ACC112 (cell line): ENCODE measurements at regions not wholly inside any gene's neighbourhood (a gene's known extent, or its start where the extent isn't known, plus 50 kb on each side); places are given as distances from the start of the nearest gene placed in this dataset.

Experiments
- H2AFZ ChIP-seq: fragments of 200-600 bp; sonication (generic); one replicate; pipeline ENCODE4 v1.6.0; 2017; ENCODE audit warnings: antibody characterized with exemption, low read length; ENCODE audit not compliant: unreplicated experiment
- H3K27ac ChIP-seq: fragments of 200-600 bp; sonication (generic); 2 replicates; pipeline ENCODE4 v1.5.1; 2014; ENCODE audit warnings: low read depth, mild to moderate bottlenecking, antibody characterized with exemption, low read length, moderate library complexity
- H3K27me3 ChIP-seq: fragments of 200-600 bp; sonication (generic); 2 replicates; pipeline ENCODE4 v1.6.1; 2014; ENCODE audit warnings: mild to moderate bottlenecking, antibody characterized with exemption, low read length, moderate library complexity, mixed read lengths; ENCODE audit not compliant: insufficient read depth
- H3K36me3 ChIP-seq: fragments of 200-600 bp; sonication (generic); 2 replicates; pipeline ENCODE4 v1.6.1; 2016; ENCODE audit warnings: mild to moderate bottlenecking, antibody characterized with exemption, low read length, moderate library complexity, mixed read lengths; ENCODE audit not compliant: insufficient read depth
- H3K4me1 ChIP-seq: fragments of 200-600 bp; sonication (generic); one replicate; pipeline ENCODE4 v1.6.1; 2016; ENCODE audit warnings: low read length, mixed read lengths; ENCODE audit not compliant: insufficient read depth, unreplicated experiment, control insufficient read depth
- H3K4me3 ChIP-seq: fragments of 200-600 bp; sonication (generic); 2 replicates; pipeline ENCODE4 v1.5.1; 2014; ENCODE audit warnings: mild to moderate bottlenecking, low read depth, low read length
- H3K79me2 ChIP-seq: fragments of 200-600 bp; sonication (generic); one replicate; pipeline ENCODE4 v1.6.0; 2016; ENCODE audit warnings: low read length; ENCODE audit not compliant: control insufficient read depth, unreplicated experiment, insufficient read depth

- H2AFZ ChIP-seq = no peak overlapping the region
- no peaks in the 10 kb centered on the region for H3K4me1 ChIP-seq
- H3K27me3 ChIP-seq = peaks cover 11% of the 10 kb centered on the region
- no peaks in the 10 kb centered on the region for H3K79me2 ChIP-seq
- no peak overlapping the region for H3K27ac ChIP-seq
- H3K36me3 ChIP-seq = no peaks in the 10 kb centered on the region
- no peak overlapping the region for H3K4me3 ChIP-seq
Observed at GRCh38 chr12:116638376-116638775, 79.2 kb downstream of the MAP1LC3B2 start.

GRCh38 chr12:116637589-116638150 is 78.5 kb downstream of the MAP1LC3B2 start:
- Histone ChIP-seq H3K27me3 (peaks cover 14% of the 10 kb centered on the region; the same call in 1 of the 2 replicates), H3K79me2 (no peaks in the 10 kb centered on the region), H3K27ac (no peak overlapping the region), H2AFZ (no peak overlapping the region), H3K4me1 (no peaks in the 10 kb centered on the region), H3K4me3 (no peak overlapping the region), H3K36me3 (no peaks in the 10 kb centered on the region)

GRCh38 chr12:116636608-116637519 is 77.7 kb downstream of the MAP1LC3B2 start:
- H3K27me3 ChIP-seq = peaks cover 16% of the 10 kb centered on the region; the same call in 1 of the 2 replicates

GRCh38 chr12:116635487-116635886 is 76.3 kb downstream of the MAP1LC3B2 start:
- H3K27me3 ChIP-seq = peaks cover 21% of the 10 kb centered on the region; the same call in 1 of the 2 replicates
- no peaks in the 10 kb centered on the region for H3K79me2 ChIP-seq
- no peak overlapping the region for H2AFZ ChIP-seq
- no peaks in the 10 kb centered on the region for H3K36me3 ChIP-seq
- no peaks in the 10 kb centered on the region for H3K4me1 ChIP-seq
- H3K27ac ChIP-seq = no peak overlapping the region
- no peak overlapping the region for H3K4me3 ChIP-seq

More at GRCh38 chr12:116636608-116637519, 77.7 kb downstream of the MAP1LC3B2 start:
- Histone ChIP-seq H3K36me3 (no peaks in the 10 kb centered on the region), H3K79me2 (no peaks in the 10 kb centered on the region), H3K4me3 (no peak overlapping the region), H3K27ac (no peak overlapping the region), H2AFZ (no peak overlapping the region), H3K4me1 (no peaks in the 10 kb centered on the region)

- no peaks in the 10 kb centered on the region for H3K79me2 ChIP-seq
- no peak overlapping the region for H3K27ac ChIP-seq
- H3K4me1 ChIP-seq = no peaks in the 10 kb centered on the region
- H3K27me3 ChIP-seq = peaks cover 28% of the 10 kb centered on the region
- no peak overlapping the region for H2AFZ ChIP-seq
- H3K36me3 ChIP-seq = no peaks in the 10 kb centered on the region
- no peak overlapping the region for H3K4me3 ChIP-seq
Observed at GRCh38 chr12:116633476-116633875, 74.3 kb downstream of the MAP1LC3B2 start.

- Histone ChIP-seq H2AFZ (no peak overlapping the region), H3K79me2 (no peaks in the 10 kb centered on the region), H3K27ac (no peak overlapping the region), H3K4me3 (no peak overlapping the region), H3K36me3 (no peaks in the 10 kb centered on the region), H3K27me3 (peaks cover 25% of the 10 kb centered on the region), H3K4me1 (no peaks in the 10 kb centered on the region)
Observed at GRCh38 chr12:116631619-116632018, 72.4 kb downstream of the MAP1LC3B2 start.

- Histone ChIP-seq H3K27ac (no peak overlapping the region), H3K4me1 (no peaks in the 10 kb centered on the region), H2AFZ (no peak overlapping the region), H3K27me3 (peaks cover 25% of the 10 kb centered on the region), H3K36me3 (no peaks in the 10 kb centered on the region), H3K79me2 (no peaks in the 10 kb centered on the region), H3K4me3 (no peak overlapping the region)
Observed at GRCh38 chr12:116630762-116631161, 71.6 kb downstream of the MAP1LC3B2 start.

- H3K27ac ChIP-seq = no peak overlapping the region
- no peaks in the 10 kb centered on the region for H3K36me3 ChIP-seq
- H3K79me2 ChIP-seq = no peaks in the 10 kb centered on the region
- no peaks in the 10 kb centered on the region for H3K4me1 ChIP-seq
- no peak overlapping the region for H3K4me3 ChIP-seq
- H3K27me3 ChIP-seq = peaks cover 25% of the 10 kb centered on the region
- no peak overlapping the region for H2AFZ ChIP-seq
Observed at GRCh38 chr12:116629480-116629879, 70.3 kb downstream of the MAP1LC3B2 start.

- H3K27me3 ChIP-seq = peaks cover 25% of the 10 kb centered on the region
- no peak overlapping the region for H2AFZ ChIP-seq
- H3K4me3 ChIP-seq = no peak overlapping the region
- H3K36me3 ChIP-seq = no peaks in the 10 kb centered on the region
- no peaks in the 10 kb centered on the region for H3K79me2 ChIP-seq
- no peak overlapping the region for H3K27ac ChIP-seq
- H3K4me1 ChIP-seq = no peaks in the 10 kb centered on the region
Observed at GRCh38 chr12:116628989-116629388, 69.8 kb downstream of the MAP1LC3B2 start.

GRCh38 chr12:116628450-116628793 is 69.2 kb downstream of the MAP1LC3B2 start:
- H3K79me2 ChIP-seq = no peaks in the 10 kb centered on the region
- H3K4me1 ChIP-seq = no peaks in the 10 kb centered on the region
- no peak overlapping the region for H3K27ac ChIP-seq
- H3K36me3 ChIP-seq = no peaks in the 10 kb centered on the region
- H3K4me3 ChIP-seq = no peak overlapping the region
- peaks cover 24% of the 10 kb centered on the region for H3K27me3 ChIP-seq
- H2AFZ ChIP-seq = no peak overlapping the region
